Lower lobe of right lung (tissue), 2 donors: ENCODE measurements at regions not wholly inside any gene's neighbourhood (a gene's known extent, or its start where the extent isn't known, plus 50 kb on each side); places are given as distances from the start of the nearest gene placed in this dataset.
"Not testable (repeated sequence)": the region's sequence is repeated elsewhere in the genome, so short reads cannot be mapped to it uniquely, and the experiment has no call there.

Experiments
- ATAC-seq, 2 donors: fragments of 200-7000 bp; cut with Tn5 transposase; one replicate each; pipeline ENCODE4 v1.9.1; 2020 to 2022; ENCODE audit warnings: mild to moderate bottlenecking in 2 of 2, moderate library complexity in 2 of 2
- DNase-seq: peaks from one replicate; pipeline ENCODE4 v3.0.0-alpha.2; 2020
- H3K27ac ChIP-seq: fragments of 200-600 bp; one replicate; pipeline ENCODE4 v1.8.0; 2022
- H3K27me3 ChIP-seq: fragments of 200-600 bp; one replicate; pipeline ENCODE4 v1.8.0; 2022; ENCODE audit warnings: low read depth
- H3K36me3 ChIP-seq: fragments of 200-600 bp; one replicate; pipeline ENCODE4 v1.8.0; 2022; ENCODE audit warnings: mild to moderate bottlenecking
- H3K4me1 ChIP-seq: fragments of 200-600 bp; one replicate; pipeline ENCODE4 v1.8.0; 2022
- H3K4me3 ChIP-seq: fragments of 200-600 bp; one replicate; pipeline ENCODE4 v1.8.0; 2022; ENCODE audit warnings: mild to moderate bottlenecking
- H3K9me3 ChIP-seq: fragments of 200-600 bp; one replicate; pipeline ENCODE4 v1.8.0; 2022
- intact Hi-C: fragments of 100-400 bp; cut with DNase I; formaldehyde crosslinking; loops from one replicate; pipeline ENCODE4 v1.11.0; 2022
- TF ChIP-seq, protein P1 (sequence below): fragments of 200-600 bp; IDR thresholded peaks from one replicate; pipeline ENCODE4 v1.8.0; 2022; ENCODE audit warnings: antibody characterized with exemption, mild to moderate bottlenecking
- donor health status: DM: no; HTN: yes; CAD: no; lungs with severe emphysema.

DNA sequence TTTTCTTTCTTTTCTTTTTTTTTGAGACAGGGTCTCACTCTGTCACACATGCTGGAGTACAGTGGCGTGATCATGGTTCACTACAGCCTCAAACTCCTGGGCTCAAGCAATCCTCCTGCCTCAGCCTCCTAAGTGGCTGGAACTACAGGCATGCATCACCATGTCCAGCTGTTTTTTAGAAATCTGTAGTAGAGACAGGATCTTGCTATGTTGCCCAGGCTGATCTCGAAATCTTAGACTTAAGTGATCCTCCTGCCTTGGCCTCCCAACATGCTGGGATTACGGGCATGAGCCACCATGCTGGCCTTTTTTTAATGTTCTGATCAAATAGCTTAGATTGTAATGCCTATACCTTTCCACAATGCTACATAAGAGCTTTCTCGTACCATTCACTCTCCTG lies 107.0 kb upstream of the KCTD7 start:
- intact Hi-C loops = no loop called here
- H3K36me3 ChIP-seq = no peaks in the 10 kb centered on the region
- H3K4me3 ChIP-seq = no peak overlapping the region
- ATAC-seq (no peak), DNase-seq (no peak)
- no peaks in the 10 kb centered on the region for H3K4me1 ChIP-seq
- TF ChIP-seq, protein P1, sequence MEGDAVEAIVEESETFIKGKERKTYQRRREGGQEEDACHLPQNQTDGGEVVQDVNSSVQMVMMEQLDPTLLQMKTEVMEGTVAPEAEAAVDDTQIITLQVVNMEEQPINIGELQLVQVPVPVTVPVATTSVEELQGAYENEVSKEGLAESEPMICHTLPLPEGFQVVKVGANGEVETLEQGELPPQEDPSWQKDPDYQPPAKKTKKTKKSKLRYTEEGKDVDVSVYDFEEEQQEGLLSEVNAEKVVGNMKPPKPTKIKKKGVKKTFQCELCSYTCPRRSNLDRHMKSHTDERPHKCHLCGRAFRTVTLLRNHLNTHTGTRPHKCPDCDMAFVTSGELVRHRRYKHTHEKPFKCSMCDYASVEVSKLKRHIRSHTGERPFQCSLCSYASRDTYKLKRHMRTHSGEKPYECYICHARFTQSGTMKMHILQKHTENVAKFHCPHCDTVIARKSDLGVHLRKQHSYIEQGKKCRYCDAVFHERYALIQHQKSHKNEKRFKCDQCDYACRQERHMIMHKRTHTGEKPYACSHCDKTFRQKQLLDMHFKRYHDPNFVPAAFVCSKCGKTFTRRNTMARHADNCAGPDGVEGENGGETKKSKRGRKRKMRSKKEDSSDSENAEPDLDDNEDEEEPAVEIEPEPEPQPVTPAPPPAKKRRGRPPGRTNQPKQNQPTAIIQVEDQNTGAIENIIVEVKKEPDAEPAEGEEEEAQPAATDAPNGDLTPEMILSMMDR = no peak
- no peaks in the 10 kb centered on the region for H3K9me3 ChIP-seq
- no peaks in the 10 kb centered on the region for H3K27me3 ChIP-seq
- H3K27ac ChIP-seq = no peak overlapping the region

DNA sequence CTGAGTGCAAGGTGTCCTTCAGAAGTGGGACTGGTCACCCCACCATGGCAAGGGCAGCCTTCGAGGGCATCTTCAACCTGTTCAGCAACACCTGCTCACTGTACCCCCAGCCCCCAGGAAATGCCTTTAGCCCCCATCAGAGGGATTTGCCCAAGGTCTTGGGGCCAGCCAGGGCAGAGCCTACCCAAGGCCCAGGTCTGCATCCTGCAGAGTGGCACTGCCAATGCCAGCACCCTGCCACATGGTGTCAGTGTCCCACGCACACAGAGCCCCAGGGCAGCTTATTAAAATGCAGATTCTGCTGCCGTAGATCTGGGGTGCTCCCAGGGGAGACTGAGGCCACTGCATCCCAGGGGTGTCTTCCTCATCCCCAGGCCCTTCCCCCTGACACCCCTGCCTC lies 106.2 kb upstream of the KCTD7 start:
- TF ChIP-seq, protein P1 = no peak
- intact Hi-C loops = no loop called here
- H3K27me3 ChIP-seq = no peaks in the 10 kb centered on the region
- H3K36me3 ChIP-seq = no peaks in the 10 kb centered on the region
- H3K27ac ChIP-seq = no peak overlapping the region
- DNase-seq (no peak), ATAC-seq (peak; percentile 52 to 59)
- H3K9me3 ChIP-seq = no peaks in the 10 kb centered on the region
- no peak overlapping the region for H3K4me3 ChIP-seq
- H3K4me1 ChIP-seq = no peaks in the 10 kb centered on the region

DNA sequence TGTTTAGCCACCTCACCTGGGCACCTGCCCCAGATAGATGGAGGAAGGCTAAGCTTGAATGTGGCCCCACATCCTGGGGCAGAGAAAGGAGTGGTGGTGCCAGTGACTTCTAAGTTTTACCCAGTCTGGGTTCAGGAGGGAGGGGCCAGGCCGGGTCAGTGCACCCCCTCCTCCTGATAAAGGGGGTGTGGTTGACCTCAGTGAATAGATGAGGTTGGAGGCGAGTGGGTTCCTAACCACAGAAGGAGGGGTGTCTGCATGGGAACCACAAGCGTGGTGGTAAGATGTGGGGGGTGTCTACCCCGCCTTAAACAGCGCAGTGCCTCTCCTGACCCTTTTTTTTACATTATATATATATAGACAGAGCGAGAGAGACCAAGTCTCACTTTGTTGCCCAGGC lies 105.3 kb upstream of the KCTD7 start:
- H3K36me3 ChIP-seq = no peaks in the 10 kb centered on the region
- intact Hi-C loops = no loop called here
- H3K27ac ChIP-seq = no peak overlapping the region
- H3K4me1 ChIP-seq = no peaks in the 10 kb centered on the region
- no peaks in the 10 kb centered on the region for H3K9me3 ChIP-seq
- TF ChIP-seq, protein P1 = no peak
- no peak overlapping the region for H3K4me3 ChIP-seq
- no peaks in the 10 kb centered on the region for H3K27me3 ChIP-seq
- no peak for ATAC-seq
- no peak for DNase-seq

DNA sequence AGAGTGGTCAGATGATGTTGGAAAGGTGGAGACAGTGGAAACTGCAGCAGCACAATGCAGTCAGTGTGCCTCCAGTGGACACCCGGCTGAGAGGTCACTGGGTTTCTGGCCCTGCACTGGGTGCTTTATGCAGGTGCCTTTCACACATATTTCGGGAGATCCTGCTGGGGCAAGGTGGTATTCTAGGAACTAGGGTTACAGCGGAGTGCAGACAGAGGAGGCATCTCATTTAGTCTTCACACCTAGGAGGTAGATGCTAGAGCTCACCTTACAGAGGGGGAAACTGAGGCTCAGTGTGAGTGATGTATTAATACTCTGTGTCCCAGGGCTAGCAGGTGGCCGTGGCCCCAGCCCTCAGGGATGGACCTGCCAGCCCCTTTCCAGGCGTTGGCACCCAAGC lies 103.9 kb upstream of the KCTD7 start:
- no peak for ATAC-seq
- intact Hi-C loops = no loop called here
- DNase-seq = no peak
- TF ChIP-seq, protein P1 = no peak
- no peaks in the 10 kb centered on the region for H3K4me1 ChIP-seq
- H3K36me3 ChIP-seq = peaks cover under 1% of the 10 kb centered on the region
- H3K4me3 ChIP-seq = no peak overlapping the region
- no peaks in the 10 kb centered on the region for H3K27me3 ChIP-seq
- H3K9me3 ChIP-seq = no peaks in the 10 kb centered on the region
- no peak overlapping the region for H3K27ac ChIP-seq

DNA sequence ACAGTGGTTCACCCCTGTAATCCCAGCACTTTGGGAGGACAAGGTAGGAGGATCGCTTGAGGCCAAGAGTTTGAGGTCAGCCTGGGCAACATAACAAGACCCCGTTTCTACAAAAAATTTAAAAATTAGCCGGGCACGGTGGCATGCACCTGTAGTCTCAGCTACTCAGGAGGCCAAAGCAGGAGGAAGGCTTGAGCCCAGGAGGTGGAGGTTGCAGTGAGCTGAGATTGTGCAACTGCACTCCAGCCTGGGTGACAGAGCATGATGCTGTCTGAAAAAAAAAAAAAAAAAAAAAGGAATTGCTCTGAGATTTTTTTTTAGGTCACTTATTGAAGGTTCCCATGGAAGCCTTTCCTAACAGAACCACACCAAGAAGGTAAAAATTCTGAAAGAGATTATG lies 101.9 kb upstream of the KCTD7 start:
- H3K27me3 ChIP-seq, H3K27ac ChIP-seq, H3K4me1 ChIP-seq, intact Hi-C loops, ATAC-seq, H3K9me3 ChIP-seq, DNase-seq, H3K4me3 ChIP-seq, H3K36me3 ChIP-seq: not testable (repeated sequence)

DNA sequence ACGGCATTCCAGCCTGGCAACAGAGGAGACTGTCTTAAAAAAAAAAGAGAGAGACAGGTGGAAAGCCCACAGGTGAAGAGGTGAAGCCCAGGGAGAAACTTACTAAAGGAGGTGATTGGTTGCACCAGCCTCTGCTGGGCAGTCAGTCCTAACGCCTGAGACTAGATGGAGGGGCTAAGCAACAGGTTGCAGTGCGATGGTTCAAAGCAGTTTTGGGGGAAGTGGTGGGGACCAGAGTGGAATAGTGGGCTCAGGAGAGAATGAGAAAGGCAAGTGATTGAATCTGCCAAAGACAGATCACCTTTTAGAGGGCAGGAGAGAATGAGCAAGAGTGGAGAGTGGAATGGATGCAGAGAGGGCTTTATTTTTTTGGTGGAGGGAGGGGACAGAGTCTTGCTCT lies 100.0 kb upstream of the KCTD7 start:
- H3K36me3 ChIP-seq = peaks cover 7% of the 10 kb centered on the region
- no peak for DNase-seq
- TF ChIP-seq, protein P1 = no peak
- no peak overlapping the region for H3K4me3 ChIP-seq
- intact Hi-C loops = no loop called here
- H3K27me3 ChIP-seq = no peaks in the 10 kb centered on the region
- H3K4me1 ChIP-seq = no peaks in the 10 kb centered on the region
- no peaks in the 10 kb centered on the region for H3K9me3 ChIP-seq
- ATAC-seq = no peak
- H3K27ac ChIP-seq = no peak overlapping the region
